TTC549 (cell line): ENCODE measurements at regions not wholly inside any gene's neighbourhood (a gene's known extent, or its start where the extent isn't known, plus 50 kb on each side); places are given as distances from the start of the nearest gene placed in this dataset.
"Not testable (repeated sequence)": the region's sequence is repeated elsewhere in the genome, so short reads cannot be mapped to it uniquely, and the experiment has no call there.

Experiments
- FAIRE-seq: peaks from 2 replicates; lab custom pipeline; 2012; peaks lifted over from hg19 to GRCh38; lab: Jason Lieb, UNC

- no peak for FAIRE-seq
Observed at GRCh38 chr3:137116619-137117018, 158.8 kb downstream of the IL20RB start.

GRCh38 chr3:137121704-137122314 is 164.0 kb downstream of the IL20RB start:
- FAIRE-seq, result no peak

GRCh38 chr3:137131081-137131480 is 173.3 kb downstream of the IL20RB start:
- no peak for FAIRE-seq

GRCh38 chr3:137134431-137134830 is 176.6 kb downstream of the IL20RB start:
- no peak for FAIRE-seq

GRCh38 chr3:137148406-137148805 is 190.6 kb downstream of the IL20RB start:
- FAIRE-seq, result no peak

- no peak for FAIRE-seq
Observed at GRCh38 chr3:137148917-137149316, 191.1 kb downstream of the IL20RB start.

- FAIRE-seq, result no peak
Observed at GRCh38 chr3:137150825-137151224, 193.0 kb downstream of the IL20RB start.

- not testable (repeated sequence) for FAIRE-seq
Observed at GRCh38 chr3:137153046-137153445, 195.3 kb downstream of the IL20RB start.

GRCh38 chr3:137163241-137163871 is 205.6 kb downstream of the IL20RB start:
- no peak for FAIRE-seq

GRCh38 chr3:137163958-137164357 is 206.2 kb downstream of the IL20RB start:
- FAIRE-seq, result no peak

- FAIRE-seq, result no peak
Observed at GRCh38 chr3:137165117-137165806, 207.5 kb downstream of the IL20RB start.

GRCh38 chr3:137171834-137172603 is 214.2 kb downstream of the IL20RB start:
- no peak for FAIRE-seq

- FAIRE-seq, result no peak
Observed at GRCh38 chr3:137172728-137173127, 214.9 kb downstream of the IL20RB start.

- no peak for FAIRE-seq
Observed at GRCh38 chr3:137174514-137174913, 216.7 kb downstream of the IL20RB start.

- no peak for FAIRE-seq
Observed at GRCh38 chr3:137180220-137180619, 222.4 kb downstream of the IL20RB start.

- no peak for FAIRE-seq
Observed at GRCh38 chr3:137191133-137191923, 233.5 kb downstream of the IL20RB start.

- no peak for FAIRE-seq
Observed at GRCh38 chr3:137191951-137192350, 234.2 kb downstream of the IL20RB start.

- FAIRE-seq, result no peak
Observed at GRCh38 chr3:137194301-137194700, 236.5 kb downstream of the IL20RB start.

GRCh38 chr3:137198374-137198773 is 240.6 kb downstream of the IL20RB start:
- not testable (repeated sequence) for FAIRE-seq

GRCh38 chr3:137199678-137200077 is 241.9 kb downstream of the IL20RB start:
- FAIRE-seq, result no peak

- FAIRE-seq, result no peak
Observed at GRCh38 chr3:137201066-137201465, 243.3 kb downstream of the IL20RB start.

- FAIRE-seq, result no peak
Observed at GRCh38 chr3:137202941-137203340, 245.2 kb downstream of the IL20RB start.
